C4-2B (cell line): ENCODE measurements at regions not wholly inside any gene's neighbourhood (a gene's known extent, or its start where the extent isn't known, plus 50 kb on each side); places are given as distances from the start of the nearest gene placed in this dataset.

Source experiments
- H3K27ac ChIP-seq: fragments of 450-650 bp; 2 replicates; pipeline ENCODE4 v1.5.1; 2017
- CTCF ChIP-seq: fragments of 450-650 bp; conservative IDR thresholded peaks from 2 replicates; pipeline ENCODE4 v1.5.1; 2017; ENCODE audit warnings: mild to moderate bottlenecking
- ZFX ChIP-seq: fragments of 450-650 bp; IDR thresholded peaks from 2 replicates; pipeline ENCODE4 v1.6.1; 2017

DNA sequence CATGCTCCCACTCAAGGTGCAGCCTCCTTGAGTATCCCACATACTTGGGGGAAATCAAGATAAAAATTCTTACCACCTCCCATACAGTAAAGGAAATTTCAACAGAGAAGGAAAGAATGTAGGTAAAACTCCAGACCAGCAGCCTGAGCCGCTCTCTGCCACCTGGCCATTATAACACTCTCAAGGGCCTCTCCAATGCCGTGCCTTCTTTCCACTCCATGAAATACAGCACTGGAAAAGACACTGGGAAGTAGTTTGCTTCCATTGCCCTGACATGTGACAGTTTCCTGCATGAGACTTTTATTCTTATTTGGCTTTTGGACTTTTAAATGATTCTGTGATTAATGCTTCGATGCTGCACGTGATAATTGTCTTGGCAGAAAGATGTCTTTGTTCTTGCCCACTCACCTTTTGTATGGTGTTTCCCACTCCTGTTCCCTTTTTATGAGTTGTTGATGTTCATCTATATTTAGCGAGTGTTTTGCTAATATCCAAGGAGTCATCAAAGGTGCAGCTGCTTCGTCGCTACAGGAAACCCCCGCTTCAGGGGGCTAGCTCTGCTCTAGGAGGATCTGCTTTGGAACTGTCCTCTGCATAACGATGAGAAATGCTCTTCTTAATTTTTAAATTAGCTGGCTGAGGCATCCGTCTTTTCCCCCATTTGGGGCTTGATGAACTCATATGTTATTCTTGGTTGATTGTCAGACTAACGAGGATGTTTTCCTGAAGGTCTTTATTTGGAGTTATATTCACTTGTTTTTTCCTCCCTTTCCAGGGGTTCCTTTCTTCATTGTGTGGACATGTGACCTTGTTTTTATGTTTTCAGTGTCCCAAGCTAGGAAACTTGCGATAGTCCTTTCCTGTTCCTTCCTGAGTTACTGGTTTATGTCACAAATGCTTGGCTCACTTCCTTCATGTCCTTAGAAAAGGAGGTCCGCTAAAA lies 179.4 kb downstream of the TXNL1 start:
- no peak overlapping the region for H3K27ac ChIP-seq
- TF ChIP-seq CTCF (no peak), ZFX (no peak)

DNA sequence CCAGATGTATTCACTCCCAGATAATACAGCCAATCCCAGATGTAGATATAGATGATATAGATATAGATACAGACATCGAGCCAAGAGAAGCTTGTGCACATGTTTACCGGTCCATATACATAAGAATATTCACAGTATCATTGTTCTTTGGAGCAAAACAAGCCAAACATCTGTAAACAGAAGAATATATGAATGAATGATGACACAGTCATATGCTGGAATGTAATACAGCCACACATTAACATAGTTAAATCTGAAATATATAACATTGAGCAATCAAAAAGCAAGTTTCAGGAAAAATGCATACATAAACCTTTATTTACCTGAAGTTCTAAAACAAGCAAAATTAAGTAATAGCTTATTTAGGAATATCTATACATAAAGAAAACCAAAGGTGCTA lies 182.5 kb downstream of the TXNL1 start:
- H3K27ac ChIP-seq: no peak overlapping the region
- TF ChIP-seq ZFX (no peak), CTCF (no peak)

GRCh38 chr18:56455141-56455540 lies 183.3 kb downstream of the TXNL1 start:
- no peak overlapping the region for H3K27ac ChIP-seq
- no peak for TF ChIP-seq ZFX
- no peak for TF ChIP-seq CTCF

DNA sequence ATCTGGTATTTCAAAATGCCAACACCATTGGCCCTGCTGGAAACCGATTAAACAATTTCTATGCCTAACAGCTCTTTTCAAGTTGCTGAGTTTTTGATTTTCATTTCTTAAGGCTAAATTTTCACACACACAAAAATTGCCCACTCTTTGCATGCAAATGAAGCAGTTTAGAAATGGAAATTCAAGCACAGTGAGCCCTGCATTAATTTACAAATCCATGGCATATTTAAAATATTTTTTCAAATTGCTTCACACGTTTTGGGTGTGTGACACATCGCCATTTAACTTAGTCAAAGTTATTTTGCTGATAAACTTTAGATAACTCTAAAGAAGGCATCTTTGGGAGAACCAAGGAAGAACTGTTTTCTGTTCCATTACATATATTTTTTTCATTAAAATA lies 184.8 kb downstream of the TXNL1 start:
- no peak for TF ChIP-seq CTCF
- no peak for TF ChIP-seq ZFX
- H3K27ac ChIP-seq: no peak overlapping the region

GRCh38 chr18:56451188-56451587 lies 187.2 kb downstream of the TXNL1 start:
- H3K27ac ChIP-seq: no peak overlapping the region
- TF ChIP-seq ZFX: no peak
- TF ChIP-seq CTCF: no peak

- TF ChIP-seq ZFX: no peak
- TF ChIP-seq CTCF: no peak
- H3K27ac ChIP-seq: no peak overlapping the region
These were observed 189.6 kb downstream of the TXNL1 start for GRCh38 chr18:56448751-56449150.

- H3K27ac ChIP-seq: no peak overlapping the region
- TF ChIP-seq ZFX (no peak), CTCF (no peak)
These were observed 193.0 kb downstream of the TXNL1 start for GRCh38 chr18:56445422-56445821.
